B cell (primary cell): ENCODE measurements at regions not wholly inside any gene's neighbourhood (a gene's known extent, or its start where the extent isn't known, plus 50 kb on each side); places are given as distances from the start of the nearest gene placed in this dataset.

Experiments
- EZH2 ChIP-seq: IDR thresholded peaks from 2 replicates; pipeline ENCODE4 v1.6.1; 2012; ENCODE audit warnings: borderline replicate concordance, low read depth, mild to moderate bottlenecking, moderate library complexity, low read length; ENCODE audit not compliant: insufficient read depth, poor library complexity, severe bottlenecking
- TF ChIP-seq, protein P1 (sequence below): fragments of 200-600 bp; IDR thresholded peaks from one replicate; pipeline ENCODE4 v1.8.0; 2022; ENCODE audit warnings: antibody characterized with exemption, mild to moderate bottlenecking

DNA sequence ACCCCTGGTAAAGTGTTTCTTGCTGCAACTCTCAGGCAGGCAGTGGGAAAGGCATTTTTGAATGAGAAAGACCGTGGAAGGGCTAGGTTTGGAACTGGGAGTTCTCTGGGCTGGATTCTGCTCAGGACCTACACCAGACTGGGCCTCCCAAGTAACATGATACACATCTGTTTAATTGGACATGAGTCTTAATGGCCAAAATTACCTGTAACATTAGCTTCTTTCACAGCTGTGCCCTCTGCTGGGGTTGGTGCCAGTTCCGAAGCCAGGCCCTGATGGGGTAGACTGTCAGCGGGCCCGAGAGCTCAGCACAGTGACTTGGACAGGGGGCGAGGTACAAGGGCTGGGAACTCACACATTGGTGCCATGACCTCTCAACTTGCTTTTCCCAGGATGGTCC is 118.9 kb upstream of the IRX3 start:
- TF ChIP-seq, protein P1, sequence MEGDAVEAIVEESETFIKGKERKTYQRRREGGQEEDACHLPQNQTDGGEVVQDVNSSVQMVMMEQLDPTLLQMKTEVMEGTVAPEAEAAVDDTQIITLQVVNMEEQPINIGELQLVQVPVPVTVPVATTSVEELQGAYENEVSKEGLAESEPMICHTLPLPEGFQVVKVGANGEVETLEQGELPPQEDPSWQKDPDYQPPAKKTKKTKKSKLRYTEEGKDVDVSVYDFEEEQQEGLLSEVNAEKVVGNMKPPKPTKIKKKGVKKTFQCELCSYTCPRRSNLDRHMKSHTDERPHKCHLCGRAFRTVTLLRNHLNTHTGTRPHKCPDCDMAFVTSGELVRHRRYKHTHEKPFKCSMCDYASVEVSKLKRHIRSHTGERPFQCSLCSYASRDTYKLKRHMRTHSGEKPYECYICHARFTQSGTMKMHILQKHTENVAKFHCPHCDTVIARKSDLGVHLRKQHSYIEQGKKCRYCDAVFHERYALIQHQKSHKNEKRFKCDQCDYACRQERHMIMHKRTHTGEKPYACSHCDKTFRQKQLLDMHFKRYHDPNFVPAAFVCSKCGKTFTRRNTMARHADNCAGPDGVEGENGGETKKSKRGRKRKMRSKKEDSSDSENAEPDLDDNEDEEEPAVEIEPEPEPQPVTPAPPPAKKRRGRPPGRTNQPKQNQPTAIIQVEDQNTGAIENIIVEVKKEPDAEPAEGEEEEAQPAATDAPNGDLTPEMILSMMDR, result no peak
- no peak for TF ChIP-seq EZH2
